ENCODE measurements at regions not wholly inside any gene's neighbourhood (a gene's known extent, or its start where the extent isn't known, plus 50 kb on each side); places are given as distances from the start of the nearest gene placed in this dataset.

GRCh38 chr9:28764532-28764931 lies 1191.3 kb upstream of the C9orf72 start:
- TF ChIP-seq ZNF274 (IDR thresholded peaks at IDR 0.05; ENCODE audit: low read depth, low read length) (no peak), SUZ12 (IDR thresholded peaks at IDR 0.05; ENCODE audit: extremely low read depth, insufficient read depth, insufficient read length) (no peak)

Data from NT2/D1 (cell line).